ENCODE measurements at regions not wholly inside any gene's neighbourhood (a gene's known extent, or its start where the extent isn't known, plus 50 kb on each side); places are given as distances from the start of the nearest gene placed in this dataset.
"Not testable (repeated sequence)": the region's sequence is repeated elsewhere in the genome, so short reads cannot be mapped to it uniquely, and the experiment has no call there.

DNA sequence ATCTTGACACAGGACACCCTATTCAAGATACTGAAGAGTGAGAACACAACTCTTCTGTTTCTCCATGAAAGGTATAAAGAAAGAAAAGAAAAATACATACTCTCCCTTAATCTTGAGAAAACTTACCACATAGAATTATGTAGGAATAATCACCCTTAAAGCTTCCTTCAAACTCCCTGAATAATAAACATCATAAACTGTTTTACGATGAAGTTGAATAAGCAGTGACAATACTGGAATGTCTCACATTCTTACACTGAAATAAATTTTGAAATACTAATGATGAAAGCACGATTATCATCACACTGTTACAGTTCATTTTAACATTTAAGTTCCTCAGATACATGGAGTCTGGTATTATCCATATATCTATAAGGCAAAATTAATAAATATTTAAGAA, 306.2 kb downstream of the IPMK start:
- no peak for DNase-seq (ENCODE audit: low read depth in 2 of 2)

DNA sequence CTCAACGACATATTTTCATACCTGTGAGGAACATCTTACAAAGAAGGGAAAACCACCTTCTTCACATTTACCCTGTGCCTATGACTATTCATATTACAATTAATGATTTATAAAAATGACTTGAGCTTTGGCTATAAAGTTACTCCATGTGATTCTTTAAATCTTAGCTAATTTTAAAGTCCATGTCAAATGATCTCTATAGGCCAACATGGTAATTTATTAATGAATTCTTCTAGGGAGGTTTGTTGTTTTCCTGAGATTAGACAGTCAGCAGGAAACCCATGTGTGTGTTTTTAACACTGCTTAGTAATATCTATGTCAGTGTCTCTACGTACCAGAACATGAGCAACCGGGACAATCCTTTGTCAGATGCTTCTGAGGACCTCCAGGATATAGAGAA, 307.3 kb downstream of the IPMK start:
- DNase-seq (ENCODE audit: low read depth in 2 of 2) = no peak

- DNase-seq (ENCODE audit: low read depth in 2 of 2) = no peak
These were observed 308.2 kb downstream of the IPMK start for GRCh38 chr10:57959318-57960006.

- DNase-seq (ENCODE audit: low read depth in 2 of 2) = no peak
These were observed 312.6 kb downstream of the IPMK start for GRCh38 chr10:57955076-57955475.

DNA sequence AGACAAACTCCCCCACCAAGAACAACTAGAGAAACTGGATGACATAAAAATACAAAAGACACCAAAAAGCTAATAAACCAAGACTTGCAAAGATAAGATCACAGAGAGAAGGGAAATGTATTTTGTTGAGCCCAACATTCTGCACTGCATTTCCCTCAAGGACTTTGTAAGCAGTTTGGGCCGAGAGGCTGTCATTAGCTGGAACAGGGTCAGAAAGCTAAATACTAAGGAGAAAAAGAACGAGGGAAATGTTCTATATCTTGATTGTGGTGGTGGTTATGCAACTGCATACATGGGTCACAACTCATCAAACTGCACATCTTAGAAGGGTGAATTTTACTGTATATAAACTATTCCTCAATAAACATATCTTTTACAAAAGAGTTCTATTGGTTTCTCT, 315.0 kb downstream of the IPMK start:
- no peak for DNase-seq (ENCODE audit: low read depth in 2 of 2)

DNA sequence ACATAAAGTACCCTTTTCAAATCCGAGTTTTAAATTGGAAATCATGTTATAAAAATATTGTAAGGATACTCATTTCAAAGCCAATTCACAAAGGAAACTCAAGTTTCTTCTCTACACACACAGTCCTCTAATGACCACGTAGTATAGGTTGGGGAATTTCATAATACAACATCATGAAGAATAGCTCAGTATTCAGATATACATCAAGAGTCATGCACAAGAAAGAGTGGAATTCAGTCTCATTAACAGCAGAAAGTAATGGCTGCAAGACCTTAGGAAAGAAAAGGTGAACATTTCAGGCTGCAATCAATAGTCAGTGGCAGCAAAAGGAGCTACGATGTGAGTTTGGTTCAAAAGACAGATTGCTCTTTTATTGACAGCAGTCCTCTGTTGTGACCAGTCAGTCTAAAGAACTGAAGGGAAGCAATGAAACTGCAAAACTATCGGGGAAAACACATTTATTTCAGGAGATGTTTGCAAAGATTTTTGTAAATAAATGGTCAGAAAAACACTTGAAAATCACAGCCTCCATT, 317.2 kb downstream of the IPMK start:
- DNase-seq (ENCODE audit: low read depth in 2 of 2) = no peak

- DNase-seq (ENCODE audit: low read depth in 2 of 2) = no peak
These were observed 318.9 kb downstream of the IPMK start for GRCh38 chr10:57948796-57949195.

DNA sequence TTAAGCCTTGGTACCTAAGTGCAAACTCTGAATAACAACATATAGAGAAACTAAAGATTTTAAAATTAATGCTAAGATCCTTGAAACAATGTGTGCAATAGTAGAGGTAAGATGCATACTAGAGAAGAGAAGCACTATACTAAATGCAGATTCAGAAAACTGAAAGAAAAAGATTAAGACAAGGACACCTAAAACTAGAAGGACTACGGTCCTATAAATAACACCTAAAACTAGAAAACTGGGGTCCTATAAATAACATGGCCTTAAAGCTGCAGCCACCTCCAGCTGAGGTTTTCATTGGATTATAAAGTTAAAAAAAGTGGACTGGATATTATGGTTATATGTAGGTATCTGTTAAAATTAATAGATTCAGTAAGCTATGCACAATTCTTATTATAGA, 320.9 kb downstream of the IPMK start:
- DNase-seq (ENCODE audit: low read depth in 2 of 2) = no peak

DNA sequence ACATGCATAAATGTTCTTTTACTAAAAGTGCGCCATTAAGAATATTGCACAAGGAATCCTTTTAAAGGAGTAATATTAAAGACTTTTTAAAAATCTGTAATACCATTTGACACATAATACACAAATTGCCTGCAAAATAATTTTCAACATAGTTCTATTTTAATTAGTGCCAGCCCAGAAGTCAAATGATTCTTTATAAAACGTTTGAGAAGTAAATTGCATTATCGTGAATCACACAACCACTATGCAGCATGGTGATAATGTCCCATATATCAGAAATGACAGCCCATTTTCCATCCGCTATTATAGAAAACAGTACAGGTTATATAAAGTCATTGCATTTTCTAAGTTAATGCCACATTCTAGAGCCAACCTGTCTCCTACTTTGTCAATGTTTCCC, 324.0 kb downstream of the IPMK start:
- no peak for DNase-seq (ENCODE audit: low read depth in 2 of 2)

DNA sequence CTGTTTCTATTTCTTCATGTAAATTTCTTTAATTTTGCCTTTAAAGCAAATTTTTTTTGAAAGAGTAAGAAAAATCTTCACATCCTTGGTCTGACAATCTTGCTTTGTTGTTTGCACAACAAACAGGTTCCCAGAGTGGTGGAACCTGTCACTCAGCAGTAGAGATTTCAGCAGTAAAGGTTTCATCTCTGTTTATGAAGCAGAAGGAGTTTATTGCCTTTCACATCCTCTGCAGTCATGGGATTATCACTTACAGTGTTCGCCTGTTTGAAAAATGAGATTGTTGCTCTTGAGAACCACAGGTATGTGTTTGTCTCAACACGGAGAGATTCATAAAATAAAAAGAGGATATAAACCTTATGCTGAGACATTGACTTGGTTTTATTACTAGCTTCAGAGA, 342.6 kb downstream of the IPMK start:
- no peak for DNase-seq (ENCODE audit: low read depth in 2 of 2)

GRCh38 chr10:57921140-57921539, 346.6 kb downstream of the IPMK start:
- DNase-seq (ENCODE audit: low read depth in 2 of 2) = no peak

DNA sequence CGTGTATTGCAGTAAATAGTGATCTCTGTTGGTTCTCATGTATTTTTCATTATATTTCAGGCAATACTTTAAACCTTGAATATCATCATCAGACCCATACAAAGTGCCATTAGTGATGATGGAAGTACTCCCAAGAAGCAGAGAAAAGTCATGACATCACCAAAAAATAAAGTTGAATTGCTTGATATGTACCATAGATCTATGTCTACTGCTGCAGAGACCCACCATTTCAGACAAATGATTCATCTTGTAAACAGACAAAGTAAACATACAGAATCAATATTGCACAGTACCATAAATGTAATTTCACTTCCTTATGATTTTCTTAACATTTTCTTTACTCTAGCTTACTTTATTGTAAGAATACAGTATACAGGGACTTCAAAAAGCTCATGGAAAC, 347.8 kb downstream of the IPMK start:
- no peak for DNase-seq (ENCODE audit: low read depth in 2 of 2)

DNA sequence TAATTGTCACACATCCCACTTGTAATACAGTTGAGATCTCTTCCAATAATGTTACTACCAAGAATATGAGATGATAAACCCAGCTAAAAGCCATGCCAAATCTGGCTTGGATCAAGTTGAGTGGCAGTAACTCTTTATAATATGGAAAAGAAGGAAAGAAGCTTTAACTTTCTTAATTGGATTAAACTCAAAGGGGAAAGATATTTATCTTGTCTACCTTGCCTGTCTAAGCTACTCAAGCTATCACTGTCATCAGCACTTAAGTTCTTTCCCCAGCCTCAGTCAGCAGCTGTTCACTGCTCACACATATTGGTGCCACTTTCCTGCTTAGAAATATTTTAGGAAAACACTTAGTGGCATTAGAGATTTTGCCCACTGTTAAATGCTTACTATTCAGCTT, 350.7 kb downstream of the IPMK start:
- no peak for DNase-seq (ENCODE audit: low read depth in 2 of 2)

DNA sequence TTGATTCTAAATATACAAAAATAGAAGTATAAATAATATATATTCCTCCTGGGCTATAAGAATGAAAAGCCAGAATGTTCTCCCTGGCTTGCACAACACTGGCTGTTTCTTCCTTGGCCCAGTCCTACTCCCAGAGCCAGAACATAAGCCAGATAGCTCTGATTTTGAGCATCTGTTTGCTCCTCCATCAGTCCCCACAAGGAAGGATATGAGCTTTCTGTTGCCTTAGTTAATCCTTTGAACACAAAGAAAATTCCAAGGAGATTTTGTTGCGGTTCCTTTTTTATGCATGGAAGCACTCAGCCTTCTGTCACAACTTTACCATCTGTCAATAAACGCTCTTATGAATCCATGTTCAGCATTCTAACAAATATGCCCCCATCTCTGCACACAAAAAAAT, 361.8 kb downstream of the IPMK start:
- DNase-seq (ENCODE audit: low read depth in 2 of 2) = no peak

DNA sequence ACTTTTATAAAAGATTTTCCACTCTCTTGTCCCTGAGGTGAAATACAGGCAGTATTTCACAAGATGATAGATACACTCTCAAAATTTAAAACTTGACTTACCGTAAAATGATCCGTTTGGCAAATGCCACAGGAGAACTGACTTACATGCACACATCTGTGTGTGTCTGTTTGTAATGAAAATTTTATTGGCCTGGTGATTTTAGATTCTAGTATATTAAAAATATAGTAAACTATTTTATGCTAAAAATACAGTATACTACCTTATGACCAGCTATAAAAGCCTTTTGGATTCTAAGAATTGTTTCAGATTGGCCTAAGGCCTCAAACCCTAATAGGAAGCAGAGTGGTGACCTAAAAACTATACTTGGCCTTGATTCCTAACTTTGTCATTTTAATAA, 362.7 kb downstream of the IPMK start:
- no peak for DNase-seq (ENCODE audit: low read depth in 2 of 2)

DNA sequence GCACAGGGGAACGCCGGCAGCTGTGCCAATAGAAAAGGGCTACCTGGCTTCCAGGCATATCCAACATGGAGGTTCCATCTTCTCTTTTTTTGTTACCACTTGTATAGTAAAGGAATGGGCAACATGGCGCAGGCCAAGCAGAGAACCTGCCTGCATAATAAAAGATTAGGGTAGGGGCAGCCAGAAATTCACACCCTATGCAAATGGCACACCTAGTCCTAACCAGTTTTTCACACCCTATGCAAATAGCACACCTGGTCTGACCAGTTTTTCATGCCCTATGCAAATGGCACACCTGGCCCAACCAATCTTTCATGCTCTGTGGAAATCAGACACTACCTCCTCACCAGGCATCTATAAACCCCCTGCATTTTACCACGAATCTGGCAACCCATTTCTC, 369.5 kb downstream of the IPMK start:
- DNase-seq (ENCODE audit: low read depth in 2 of 2) = no peak

DNA sequence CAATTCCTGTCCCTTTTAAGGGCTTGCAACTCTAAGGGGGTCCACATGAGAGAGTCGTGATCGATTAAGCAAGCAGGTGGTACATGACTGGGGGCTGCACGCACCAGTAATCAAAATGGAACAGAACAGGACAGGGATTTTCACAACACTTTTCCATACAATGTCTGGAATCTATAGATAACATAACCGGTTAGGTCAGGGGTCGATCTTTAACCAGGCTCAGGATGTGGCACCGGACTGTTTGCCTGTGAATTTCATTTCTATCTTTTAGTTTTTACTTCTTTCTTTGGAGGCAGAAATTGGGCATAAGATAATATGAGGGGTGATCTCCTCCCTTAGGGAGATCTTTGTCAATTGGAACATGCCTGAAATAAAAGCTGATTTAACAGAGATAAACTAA, 370.1 kb downstream of the IPMK start:
- no peak for DNase-seq (ENCODE audit: low read depth in 2 of 2)

DNA sequence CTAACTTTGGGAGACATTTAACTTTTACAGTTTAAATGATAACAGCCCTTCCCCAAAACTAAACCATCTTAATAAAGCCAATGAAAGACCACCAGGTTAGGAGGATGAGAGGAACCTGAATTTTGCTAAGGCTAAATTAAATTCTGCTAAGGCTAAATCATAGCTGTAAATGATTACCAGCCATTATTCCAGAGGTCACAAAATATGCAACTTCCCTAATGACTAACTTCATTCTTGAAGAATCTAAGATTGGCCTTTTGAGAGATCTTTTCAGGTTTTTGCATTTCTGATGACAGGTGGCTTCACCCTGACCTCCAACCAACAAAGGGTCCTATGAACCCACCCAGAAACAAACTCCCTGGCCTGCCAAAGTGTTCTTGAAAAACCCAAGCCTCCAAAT, 373.3 kb downstream of the IPMK start:
- no peak for DNase-seq (ENCODE audit: low read depth in 2 of 2)

- DNase-seq (ENCODE audit: low read depth in 2 of 2) = no peak
These were observed 376.3 kb downstream of the IPMK start for GRCh38 chr10:57891201-57892006.

DNA sequence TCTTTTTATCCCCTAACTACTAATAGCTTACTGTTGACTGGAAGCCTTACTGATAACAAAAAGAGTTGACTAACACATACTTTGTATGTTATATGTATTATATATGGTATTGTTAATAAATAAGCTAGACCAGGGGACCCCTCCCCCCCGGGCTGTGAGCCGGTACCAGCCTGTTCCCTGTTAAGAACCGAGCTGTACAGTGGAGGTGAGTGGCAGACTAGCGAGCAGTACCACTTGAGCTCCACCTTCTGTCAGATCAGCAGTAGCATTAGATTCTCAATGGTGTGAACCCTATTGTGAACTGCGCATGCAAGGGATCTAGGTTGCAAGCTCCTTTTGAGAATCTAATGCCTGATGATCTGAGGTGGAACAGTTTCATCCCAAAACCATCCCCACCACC, 377.0 kb downstream of the IPMK start:
- DNase-seq (ENCODE audit: low read depth in 2 of 2) = no peak

DNA sequence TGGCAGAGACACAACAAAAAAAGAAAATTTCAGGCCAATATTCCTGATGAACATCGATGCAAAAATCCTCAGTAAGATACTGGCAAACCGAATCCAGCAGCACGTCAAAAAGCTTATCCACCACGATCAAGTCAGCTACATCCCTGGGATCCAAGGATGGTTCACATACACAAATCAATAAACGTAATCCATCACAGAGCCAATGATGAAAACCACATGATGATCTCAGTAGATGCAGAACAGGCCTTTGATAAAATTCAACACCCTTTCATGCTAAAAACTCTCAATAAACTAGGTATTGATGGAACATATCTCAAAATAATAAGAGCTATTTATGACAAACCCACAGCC, 382.1 kb downstream of the IPMK start:
- DNase-seq (ENCODE audit: low read depth in 2 of 2) = not testable (repeated sequence)

DNA sequence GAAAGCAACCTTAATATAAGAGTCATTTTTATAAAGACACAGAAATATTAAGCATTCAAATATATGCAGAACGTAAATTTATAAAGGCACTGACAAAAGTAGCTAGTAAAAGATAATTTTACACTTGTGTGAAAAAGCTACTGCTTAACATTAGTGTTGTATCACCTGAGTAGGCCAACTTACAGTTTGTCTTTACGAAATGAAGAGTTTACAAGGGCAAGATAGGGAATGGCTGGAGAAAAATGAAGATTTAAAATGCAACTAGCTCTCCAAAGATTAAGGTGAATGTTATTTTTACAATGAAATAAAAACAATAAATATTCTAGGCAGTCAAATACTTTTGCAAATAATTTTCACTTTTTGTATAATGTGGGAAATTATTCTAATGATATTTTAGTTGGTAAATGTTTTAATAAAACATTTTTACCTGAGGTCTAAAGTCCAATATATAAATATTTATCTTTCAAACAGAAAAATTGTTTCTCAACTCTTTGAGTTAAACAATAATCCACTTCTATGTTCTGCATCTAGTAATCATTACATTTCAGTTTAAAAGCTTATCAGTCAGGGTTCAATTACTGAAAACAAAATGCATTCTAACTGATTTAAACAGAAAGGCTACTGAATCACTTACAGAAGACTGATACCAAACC, 382.6 kb downstream of the IPMK start:
- no peak for DNase-seq (ENCODE audit: low read depth in 2 of 2)

DNA sequence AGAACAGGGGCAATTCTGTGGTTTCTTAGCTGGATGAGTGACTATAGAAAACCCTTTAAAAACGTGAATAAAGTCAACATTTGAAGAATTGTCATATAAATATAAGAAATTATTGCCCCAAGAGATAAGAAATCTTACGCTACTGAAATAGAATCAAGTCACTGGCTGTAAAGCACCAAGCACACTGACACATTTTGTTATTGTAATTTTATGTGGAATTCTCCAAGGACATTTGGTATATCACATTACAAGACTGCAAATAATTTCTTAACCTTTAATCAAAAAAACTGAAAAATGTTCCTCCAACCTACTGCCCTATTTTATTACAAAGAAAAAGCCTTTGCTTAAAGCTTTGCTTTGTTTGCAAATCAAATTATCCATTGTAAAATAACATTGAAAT, 383.3 kb downstream of the IPMK start:
- DNase-seq (ENCODE audit: low read depth in 2 of 2) = no peak

All from stimulated activated CD8-positive, alpha-beta memory T cell treated with anti-CD3 and anti-CD28 coated beads, Interleukin-15, amount 100 ng/mL, for 48 hours (primary cell).